Kidney epithelial cell (primary cell): ENCODE measurements at regions not wholly inside any gene's neighbourhood (a gene's known extent, or its start where the extent isn't known, plus 50 kb on each side); places are given as distances from the start of the nearest gene placed in this dataset.

Experiments
- DNase-seq: peaks from one replicate; pipeline ENCODE4 v3.0.0-alpha.2; 2010; ENCODE audit warnings: low read depth
- H3K27me3 ChIP-seq: 2 replicates; pipeline ENCODE4 v1.6.0; 2011; ENCODE audit warnings: low read length; ENCODE audit not compliant: control insufficient read depth, insufficient read depth
- H3K36me3 ChIP-seq: 2 replicates; pipeline ENCODE4 v1.5.1; 2011; ENCODE audit warnings: low read length; ENCODE audit not compliant: control insufficient read depth, insufficient read depth
- H3K4me3 ChIP-seq: 2 replicates; pipeline ENCODE4 v1.5.1; 2011; ENCODE audit warnings: low read depth, mild to moderate bottlenecking, control low read depth, low read length
- TF ChIP-seq, protein P1 (sequence below): IDR thresholded peaks from 2 replicates; pipeline ENCODE4 v1.5.1; 2011; ENCODE audit warnings: mild to moderate bottlenecking, moderate library complexity, low read length, control low read depth, inconsistent platforms; ENCODE audit not compliant: insufficient read depth, poor library complexity, severe bottlenecking

DNA sequence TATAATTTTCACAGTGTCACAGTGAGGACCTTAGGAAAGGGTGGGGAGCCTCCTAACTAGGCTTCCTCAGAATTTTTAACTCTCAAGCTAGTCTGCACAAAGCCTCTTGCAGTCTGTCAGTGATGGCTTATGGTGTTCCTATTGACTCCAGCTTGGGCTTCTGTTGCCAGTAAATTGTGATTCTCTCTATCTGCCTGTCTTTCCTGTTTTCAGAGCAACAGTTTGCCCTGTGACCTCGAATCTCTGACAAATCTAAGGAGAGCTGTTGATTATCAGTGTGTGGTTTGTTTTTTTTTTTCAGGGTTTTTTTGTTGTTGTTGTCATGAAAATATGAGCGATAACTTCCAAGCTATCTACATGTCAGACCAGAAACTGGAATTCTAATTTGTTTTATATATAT is 423.2 kb upstream of the B3GALT2 start:
- TF ChIP-seq, protein P1, sequence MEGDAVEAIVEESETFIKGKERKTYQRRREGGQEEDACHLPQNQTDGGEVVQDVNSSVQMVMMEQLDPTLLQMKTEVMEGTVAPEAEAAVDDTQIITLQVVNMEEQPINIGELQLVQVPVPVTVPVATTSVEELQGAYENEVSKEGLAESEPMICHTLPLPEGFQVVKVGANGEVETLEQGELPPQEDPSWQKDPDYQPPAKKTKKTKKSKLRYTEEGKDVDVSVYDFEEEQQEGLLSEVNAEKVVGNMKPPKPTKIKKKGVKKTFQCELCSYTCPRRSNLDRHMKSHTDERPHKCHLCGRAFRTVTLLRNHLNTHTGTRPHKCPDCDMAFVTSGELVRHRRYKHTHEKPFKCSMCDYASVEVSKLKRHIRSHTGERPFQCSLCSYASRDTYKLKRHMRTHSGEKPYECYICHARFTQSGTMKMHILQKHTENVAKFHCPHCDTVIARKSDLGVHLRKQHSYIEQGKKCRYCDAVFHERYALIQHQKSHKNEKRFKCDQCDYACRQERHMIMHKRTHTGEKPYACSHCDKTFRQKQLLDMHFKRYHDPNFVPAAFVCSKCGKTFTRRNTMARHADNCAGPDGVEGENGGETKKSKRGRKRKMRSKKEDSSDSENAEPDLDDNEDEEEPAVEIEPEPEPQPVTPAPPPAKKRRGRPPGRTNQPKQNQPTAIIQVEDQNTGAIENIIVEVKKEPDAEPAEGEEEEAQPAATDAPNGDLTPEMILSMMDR, result no peak
- Histone ChIP-seq H3K36me3 (no peaks in the 10 kb centered on the region), H3K27me3 (no peaks in the 10 kb centered on the region), H3K4me3 (no peak overlapping the region)
- no peak for DNase-seq

DNA sequence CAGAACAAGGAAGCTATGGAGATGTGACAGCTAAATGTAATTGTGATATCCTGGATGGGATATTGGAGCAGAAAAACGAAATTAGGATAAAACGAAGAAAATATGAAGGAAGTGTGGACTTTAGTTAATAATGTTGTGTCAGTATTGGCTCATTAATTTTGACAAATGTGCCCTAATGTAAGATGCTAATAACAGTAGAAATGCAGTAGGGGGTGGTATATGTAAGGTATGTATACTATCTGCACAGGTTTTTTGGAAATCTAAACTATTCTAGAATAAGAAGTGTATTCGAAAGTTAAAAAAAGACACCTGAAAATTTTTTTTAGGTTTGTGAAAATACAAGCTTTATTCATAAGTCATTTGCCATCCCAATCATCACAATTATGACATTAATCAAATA is 421.4 kb upstream of the B3GALT2 start:
- no peak overlapping the region for H3K4me3 ChIP-seq
- H3K27me3 ChIP-seq, result no peaks in the 10 kb centered on the region
- DNase-seq, result no peak
- no peaks in the 10 kb centered on the region for H3K36me3 ChIP-seq
- TF ChIP-seq, protein P1, result no peak

DNA sequence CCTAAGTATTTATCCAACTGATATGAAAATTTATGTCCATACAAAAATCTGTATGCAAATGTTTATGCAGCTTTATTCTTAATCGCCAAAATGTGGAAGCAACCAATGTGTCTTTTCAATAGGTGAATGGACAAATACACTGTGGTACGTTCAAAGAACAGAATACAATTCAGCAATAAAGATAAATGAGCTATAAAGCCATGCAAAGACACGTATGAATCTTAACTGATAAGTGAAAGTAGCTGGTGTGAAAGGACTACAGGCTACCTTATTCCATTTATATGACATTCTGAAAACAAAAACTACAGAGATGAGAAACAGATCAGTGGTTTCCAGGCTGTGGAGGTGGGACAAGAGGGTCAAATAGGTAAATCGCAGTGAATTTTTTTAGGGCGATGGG is 419.6 kb upstream of the B3GALT2 start:
- Histone ChIP-seq H3K27me3 (no peaks in the 10 kb centered on the region), H3K36me3 (no peaks in the 10 kb centered on the region), H3K4me3 (no peak overlapping the region)
- DNase-seq, result no peak
- TF ChIP-seq, protein P1, result no peak

DNA sequence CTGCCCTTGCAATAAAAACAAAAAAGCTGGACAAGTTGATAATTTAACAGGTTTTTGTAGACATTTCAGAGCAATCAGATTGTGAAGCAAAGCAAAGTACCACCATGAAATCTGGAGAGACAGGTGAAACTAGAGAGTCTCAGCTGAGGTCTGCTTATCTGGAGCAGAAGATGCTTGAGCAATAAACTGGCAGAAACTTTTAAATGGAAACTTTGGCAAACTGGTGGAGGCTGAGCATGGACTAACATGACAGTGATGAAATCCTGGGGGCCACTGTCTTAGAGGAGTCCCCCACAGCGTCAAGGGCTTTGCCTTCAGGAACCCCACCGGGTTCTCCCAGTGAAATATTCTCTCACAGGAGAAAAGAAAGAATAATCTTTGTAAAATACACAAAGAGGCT is 416.3 kb upstream of the B3GALT2 start:
- TF ChIP-seq, protein P1, result no peak
- no peaks in the 10 kb centered on the region for H3K36me3 ChIP-seq
- no peak for DNase-seq
- H3K27me3 ChIP-seq, result no peaks in the 10 kb centered on the region
- H3K4me3 ChIP-seq, result no peak overlapping the region

DNA sequence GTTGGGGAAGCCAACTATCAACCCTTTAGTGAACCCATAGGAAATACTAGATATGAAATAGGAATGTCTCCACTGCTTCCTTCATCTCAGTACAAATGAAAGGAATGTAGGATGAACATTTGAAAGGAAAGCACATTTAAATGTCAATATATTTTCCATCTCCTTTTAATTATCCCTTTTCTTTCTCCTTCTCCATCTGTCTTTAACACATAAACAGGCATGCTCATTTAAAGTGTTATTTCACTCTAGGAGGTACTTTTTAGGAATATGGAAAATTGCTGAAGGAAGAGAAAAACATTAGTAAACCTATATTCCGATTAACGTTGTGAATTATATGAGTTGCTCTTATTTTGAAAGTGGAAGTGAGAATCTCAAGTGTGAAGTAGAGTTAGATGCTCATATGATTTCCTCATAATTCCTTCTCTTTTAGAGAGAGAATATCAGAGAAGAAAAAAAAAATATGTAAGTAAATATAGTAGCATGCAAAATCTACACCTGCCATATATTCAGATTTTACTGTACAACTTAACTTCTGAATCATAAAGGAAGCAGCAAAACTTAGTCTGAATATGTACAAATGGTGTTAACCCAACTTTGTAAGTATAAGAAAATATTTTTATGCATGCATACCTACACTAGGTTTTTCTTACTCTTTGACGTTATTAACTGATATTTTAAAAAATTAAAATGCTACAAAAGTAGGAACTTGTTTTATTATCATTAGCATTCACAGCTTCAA is 406.9 kb upstream of the B3GALT2 start:
- no peaks in the 10 kb centered on the region for H3K27me3 ChIP-seq
- no peak for DNase-seq
- TF ChIP-seq, protein P1, result no peak
- no peak overlapping the region for H3K4me3 ChIP-seq
- H3K36me3 ChIP-seq, result no peaks in the 10 kb centered on the region

DNA sequence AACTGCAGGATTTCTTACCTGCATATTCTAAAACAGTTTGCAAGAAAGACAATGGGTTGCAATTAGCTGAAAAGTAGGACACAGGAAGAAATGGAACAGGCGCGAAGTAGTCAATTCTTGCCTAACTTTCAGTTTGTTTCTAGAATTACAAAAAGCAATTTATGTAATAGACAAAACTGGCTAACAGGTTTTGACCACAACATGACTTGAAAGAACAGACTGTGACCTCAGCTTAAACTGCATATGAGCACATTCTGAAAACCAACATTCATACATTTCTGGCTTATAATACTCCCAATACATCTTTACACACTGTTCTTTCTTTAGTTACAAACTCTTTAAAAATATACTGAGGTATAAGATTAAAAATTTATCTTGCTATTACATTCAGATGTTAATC is 405.9 kb upstream of the B3GALT2 start:
- Histone ChIP-seq H3K36me3 (no peaks in the 10 kb centered on the region), H3K27me3 (no peaks in the 10 kb centered on the region), H3K4me3 (no peak overlapping the region)
- no peak for DNase-seq
- TF ChIP-seq, protein P1, result no peak
